ENCODE measurements at regions not wholly inside any gene's neighbourhood (a gene's known extent, or its start where the extent isn't known, plus 50 kb on each side); places are given as distances from the start of the nearest gene placed in this dataset.

- DNase-seq: no peak
These were observed 243.7 kb upstream of the BMPER start for GRCh38 chr7:33661430-33662160.

GRCh38 chr7:33666531-33666930 lies 238.8 kb upstream of the BMPER start:
- no peak for DNase-seq

GRCh38 chr7:33667196-33667595 lies 238.1 kb upstream of the BMPER start:
- DNase-seq: peak; percentile 17

- peak; percentile 38 for DNase-seq
These were observed 236.1 kb upstream of the BMPER start for GRCh38 chr7:33669251-33669670.

GRCh38 chr7:33671531-33672262 lies 233.6 kb upstream of the BMPER start:
- no peak for DNase-seq

GRCh38 chr7:33673029-33673700 lies 232.2 kb upstream of the BMPER start:
- no peak for DNase-seq

GRCh38 chr7:33674804-33675411 lies 230.4 kb upstream of the BMPER start:
- no peak for DNase-seq

- DNase-seq: no peak
These were observed 227.8 kb upstream of the BMPER start for GRCh38 chr7:33677556-33677955.

GRCh38 chr7:33678569-33679335 lies 226.6 kb upstream of the BMPER start:
- no peak for DNase-seq

GRCh38 chr7:33680682-33681081 lies 224.7 kb upstream of the BMPER start:
- no peak for DNase-seq

- DNase-seq: peak; percentile 56
These were observed 219.8 kb upstream of the BMPER start for GRCh38 chr7:33685503-33685902.

- peak; percentile 71 for DNase-seq
These were observed 219.2 kb upstream of the BMPER start for GRCh38 chr7:33685981-33686683.

- peak; percentile 18 for DNase-seq
These were observed 217.7 kb upstream of the BMPER start for GRCh38 chr7:33687625-33688024.

- no peak for DNase-seq
These were observed 214.2 kb upstream of the BMPER start for GRCh38 chr7:33691180-33691579.

GRCh38 chr7:33692956-33693355 lies 212.4 kb upstream of the BMPER start:
- DNase-seq: no peak

GRCh38 chr7:33694006-33694405 lies 211.3 kb upstream of the BMPER start:
- DNase-seq: no peak

- DNase-seq: no peak
These were observed 207.7 kb upstream of the BMPER start for GRCh38 chr7:33697616-33698015.

GRCh38 chr7:33698041-33698440 lies 207.3 kb upstream of the BMPER start:
- DNase-seq: no peak

GRCh38 chr7:33698692-33699128 lies 206.6 kb upstream of the BMPER start:
- DNase-seq: peak; percentile 21

- DNase-seq: no peak
These were observed 205.1 kb upstream of the BMPER start for GRCh38 chr7:33700001-33700899.

All from tongue (tissue), 1 donor.